Loucy (cell line): ENCODE measurements at regions not wholly inside any gene's neighbourhood (a gene's known extent, or its start where the extent isn't known, plus 50 kb on each side); places are given as distances from the start of the nearest gene placed in this dataset.

Experiments used
- H2AFZ ChIP-seq: fragments of 200-600 bp; sonication (generic); 2 replicates; pipeline ENCODE4 v1.6.0; 2016; ENCODE audit warnings: antibody characterized with exemption, mild to moderate bottlenecking, low read length, moderate library complexity
- H3F3A ChIP-seq: fragments of 200-600 bp; 2 replicates; pipeline ENCODE4 v1.6.0; 2016; ENCODE audit warnings: antibody characterized with exemption, low read depth, mild to moderate bottlenecking
- H3K27me3 ChIP-seq: fragments of 200-600 bp; sonication (generic); 2 replicates; pipeline ENCODE4 v1.6.1; 2014; ENCODE audit warnings: low read length, mild to moderate bottlenecking; ENCODE audit not compliant: insufficient read depth, poor library complexity, severe bottlenecking
- H3K36me3 ChIP-seq: fragments of 200-600 bp; sonication (generic); 2 replicates; pipeline ENCODE4 v1.6.1; 2016; ENCODE audit warnings: low read length; ENCODE audit not compliant: insufficient read depth
- H3K4me1 ChIP-seq: fragments of 200-600 bp; sonication (generic); 2 replicates; pipeline ENCODE4 v1.5.1; 2014; ENCODE audit warnings: low read length, mild to moderate bottlenecking; ENCODE audit not compliant: insufficient read depth, poor library complexity, severe bottlenecking
- H3K4me2 ChIP-seq: fragments of 200-600 bp; sonication (generic); 2 replicates; pipeline ENCODE4 v1.6.0; 2014; ENCODE audit warnings: antibody characterized with exemption, low read length, low read depth, mild to moderate bottlenecking; ENCODE audit not compliant: poor library complexity, severe bottlenecking
- H3K4me3 ChIP-seq: fragments of 200-600 bp; sonication (generic); 2 replicates; pipeline ENCODE4 v1.5.1; 2014; ENCODE audit warnings: low read length, mild to moderate bottlenecking, mixed read lengths; ENCODE audit not compliant: poor library complexity, severe bottlenecking
- H3K79me2 ChIP-seq: fragments of 200-600 bp; sonication (generic); 2 replicates; pipeline ENCODE4 v1.6.1; 2014; ENCODE audit warnings: low read length; ENCODE audit not compliant: insufficient read depth
- H3K9ac ChIP-seq: fragments of 200-600 bp; sonication (generic); 2 replicates; pipeline ENCODE4 v1.6.0; 2014; ENCODE audit warnings: mild to moderate bottlenecking, low read depth, low read length, moderate library complexity; ENCODE audit not compliant: poor library complexity, severe bottlenecking
- H3K9me2 ChIP-seq: fragments of 200-600 bp; sonication (generic); replicated peaks from 2 replicates; pipeline ENCODE4 v1.6.1; 2016; ENCODE audit warnings: low read depth, low read length, mixed read lengths
- H3K9me3 ChIP-seq: fragments of 200-600 bp; sonication (generic); 2 replicates; pipeline ENCODE4 v1.6.1; 2014; ENCODE audit warnings: mild to moderate bottlenecking, antibody characterized with exemption, low read length, low read depth; ENCODE audit not compliant: insufficient read depth
- H4K20me1 ChIP-seq: fragments of 200-600 bp; sonication (generic); 2 replicates; pipeline ENCODE4 v1.6.0; 2014; ENCODE audit warnings: antibody characterized with exemption, low read length, mild to moderate bottlenecking; ENCODE audit not compliant: insufficient read depth, poor library complexity, severe bottlenecking
- EZH2phosphoT487 ChIP-seq: fragments of 200-600 bp; IDR thresholded peaks from 2 replicates; pipeline ENCODE4 v1.6.1; 2018; ENCODE audit warnings: antibody characterized with exemption, mild to moderate bottlenecking, moderate library complexity, borderline replicate concordance
- TF ChIP-seq, protein P1 (sequence below): fragments of 200-600 bp; sonication (generic); conservative IDR thresholded peaks from 2 replicates; pipeline ENCODE4 v1.5.1; 2014; ENCODE audit warnings: mild to moderate bottlenecking, antibody characterized with exemption, low read length

DNA sequence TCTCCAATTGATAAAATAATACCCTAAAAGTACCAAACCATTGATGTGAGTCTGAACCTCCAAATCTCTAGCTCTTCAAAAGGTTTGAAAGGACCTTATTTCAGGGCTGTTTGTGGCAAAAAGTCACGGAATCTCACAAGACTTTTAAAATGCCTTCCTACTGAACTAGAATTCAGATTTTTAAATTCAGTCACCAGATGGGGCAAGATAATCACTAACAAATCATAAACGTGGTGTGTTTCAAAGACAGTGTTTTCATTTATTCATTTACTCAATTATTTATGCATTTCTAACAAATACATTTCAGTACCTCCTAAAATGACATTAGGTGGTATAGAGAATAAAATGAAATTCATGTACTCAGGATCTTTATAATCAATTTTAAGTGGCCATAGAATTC lies 68.2 kb upstream of the SMC2 start:
- H3K9me2 ChIP-seq, result no peaks in the 10 kb centered on the region
- no peaks in the 10 kb centered on the region for H3K79me2 ChIP-seq
- H3K9ac ChIP-seq, result no peak overlapping the region
- H3K36me3 ChIP-seq, result no peaks in the 10 kb centered on the region
- no peaks in the 10 kb centered on the region for H3F3A ChIP-seq
- no peak for TF ChIP-seq EZH2phosphoT487
- TF ChIP-seq, protein P1, sequence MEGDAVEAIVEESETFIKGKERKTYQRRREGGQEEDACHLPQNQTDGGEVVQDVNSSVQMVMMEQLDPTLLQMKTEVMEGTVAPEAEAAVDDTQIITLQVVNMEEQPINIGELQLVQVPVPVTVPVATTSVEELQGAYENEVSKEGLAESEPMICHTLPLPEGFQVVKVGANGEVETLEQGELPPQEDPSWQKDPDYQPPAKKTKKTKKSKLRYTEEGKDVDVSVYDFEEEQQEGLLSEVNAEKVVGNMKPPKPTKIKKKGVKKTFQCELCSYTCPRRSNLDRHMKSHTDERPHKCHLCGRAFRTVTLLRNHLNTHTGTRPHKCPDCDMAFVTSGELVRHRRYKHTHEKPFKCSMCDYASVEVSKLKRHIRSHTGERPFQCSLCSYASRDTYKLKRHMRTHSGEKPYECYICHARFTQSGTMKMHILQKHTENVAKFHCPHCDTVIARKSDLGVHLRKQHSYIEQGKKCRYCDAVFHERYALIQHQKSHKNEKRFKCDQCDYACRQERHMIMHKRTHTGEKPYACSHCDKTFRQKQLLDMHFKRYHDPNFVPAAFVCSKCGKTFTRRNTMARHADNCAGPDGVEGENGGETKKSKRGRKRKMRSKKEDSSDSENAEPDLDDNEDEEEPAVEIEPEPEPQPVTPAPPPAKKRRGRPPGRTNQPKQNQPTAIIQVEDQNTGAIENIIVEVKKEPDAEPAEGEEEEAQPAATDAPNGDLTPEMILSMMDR, result no peak; the same call in 1 of the 2 replicates
- H3K27me3 ChIP-seq, result no peaks in the 10 kb centered on the region
- no peak overlapping the region for H3K4me3 ChIP-seq
- no peak overlapping the region for H2AFZ ChIP-seq
- H3K4me1 ChIP-seq, result no peaks in the 10 kb centered on the region
- H3K4me2 ChIP-seq, result no peak overlapping the region
- no peaks in the 10 kb centered on the region for H4K20me1 ChIP-seq
- no peaks in the 10 kb centered on the region for H3K9me3 ChIP-seq

DNA sequence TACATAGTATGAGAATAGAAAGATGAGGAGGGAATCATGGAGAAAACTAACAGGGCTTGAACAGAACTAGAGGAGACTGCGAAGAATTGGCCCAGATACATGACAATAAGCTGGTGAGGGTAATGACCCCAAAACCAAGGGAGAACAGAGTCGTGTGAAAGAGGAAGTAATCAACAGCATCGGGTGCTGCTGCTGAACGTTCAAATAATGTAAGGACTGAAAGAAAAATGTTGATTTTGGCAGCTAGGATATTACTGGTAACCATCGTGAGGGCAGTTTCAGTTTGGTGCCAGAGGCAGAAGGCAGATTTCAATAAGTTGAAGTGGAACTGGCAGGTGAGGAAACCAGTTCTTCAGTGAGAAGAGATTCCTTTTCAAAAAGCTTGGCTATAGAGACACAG lies 66.8 kb upstream of the SMC2 start:
- Histone ChIP-seq H3F3A (no peaks in the 10 kb centered on the region), H3K27me3 (no peaks in the 10 kb centered on the region), H2AFZ (no peak overlapping the region), H4K20me1 (no peaks in the 10 kb centered on the region), H3K9ac (no peak overlapping the region), H3K4me2 (no peak overlapping the region), H3K4me3 (no peak overlapping the region), H3K36me3 (no peaks in the 10 kb centered on the region), H3K4me1 (no peaks in the 10 kb centered on the region), H3K79me2 (no peaks in the 10 kb centered on the region), H3K9me2 (no peaks in the 10 kb centered on the region), H3K9me3 (no peaks in the 10 kb centered on the region)
- TF ChIP-seq, protein P1, result no peak
- TF ChIP-seq EZH2phosphoT487, result no peak

DNA sequence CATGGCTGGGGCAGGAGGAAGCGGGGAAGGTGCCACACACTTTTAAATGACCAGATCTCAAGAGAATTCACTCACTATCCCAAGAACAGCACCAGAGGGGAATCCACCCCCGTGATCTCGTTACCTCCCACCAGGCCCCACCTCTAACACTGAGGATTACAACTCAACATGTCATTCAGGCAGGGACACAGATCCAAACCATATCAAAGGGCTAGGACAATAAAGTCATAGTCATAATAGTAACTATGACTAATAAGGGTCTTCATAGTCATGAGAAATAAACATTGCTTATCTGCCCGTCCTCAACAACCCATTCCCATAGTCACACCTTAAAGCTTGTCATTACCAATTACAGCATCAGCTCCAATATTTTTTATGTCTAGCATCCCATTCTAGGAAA lies 65.3 kb upstream of the SMC2 start:
- no peaks in the 10 kb centered on the region for H3K79me2 ChIP-seq
- H3F3A ChIP-seq, result no peaks in the 10 kb centered on the region
- TF ChIP-seq, protein P1, result no peak
- no peak for TF ChIP-seq EZH2phosphoT487
- H3K27me3 ChIP-seq, result no peaks in the 10 kb centered on the region
- no peaks in the 10 kb centered on the region for H4K20me1 ChIP-seq
- no peak overlapping the region for H3K4me2 ChIP-seq
- no peaks in the 10 kb centered on the region for H3K9me3 ChIP-seq
- H3K9me2 ChIP-seq, result no peaks in the 10 kb centered on the region
- H2AFZ ChIP-seq, result no peak overlapping the region
- no peaks in the 10 kb centered on the region for H3K36me3 ChIP-seq
- H3K4me3 ChIP-seq, result no peak overlapping the region
- no peaks in the 10 kb centered on the region for H3K4me1 ChIP-seq
- H3K9ac ChIP-seq, result no peak overlapping the region
